ENCODE measurements at regions not wholly inside any gene's neighbourhood (a gene's known extent, or its start where the extent isn't known, plus 50 kb on each side); places are given as distances from the start of the nearest gene placed in this dataset.

DNA sequence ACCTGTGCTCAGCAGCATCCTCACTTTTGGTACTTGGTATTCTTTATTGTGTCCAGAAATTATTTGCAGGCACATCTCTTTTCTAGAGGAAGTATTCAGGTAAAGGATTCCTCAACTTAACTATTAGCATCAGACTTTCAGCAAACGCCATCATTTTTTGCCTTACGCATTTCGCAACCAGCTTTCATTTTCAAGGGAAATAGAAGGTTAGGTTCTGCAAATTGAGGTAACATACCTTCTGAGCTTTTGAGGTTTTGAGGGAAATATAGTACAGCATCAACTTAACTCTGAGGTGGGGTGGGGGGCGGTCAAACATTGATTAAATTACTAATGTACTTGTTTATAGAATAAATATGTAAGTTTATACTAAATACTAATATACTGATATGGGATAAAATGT, 243.6 kb upstream of the RIMS1 start:
- no peak for TF ChIP-seq CTCF (IDR thresholded peaks at IDR 0.05; ENCODE audit: low read depth, low read length)
- DNase-seq (ENCODE audit: low read depth in 2 of 2), result no peak
- no peak overlapping the region for H3K4me3 ChIP-seq (replicated peaks in 1 of 2; ENCODE audit: low read depth in 2 of 2, low read length in 2 of 2)

DNA sequence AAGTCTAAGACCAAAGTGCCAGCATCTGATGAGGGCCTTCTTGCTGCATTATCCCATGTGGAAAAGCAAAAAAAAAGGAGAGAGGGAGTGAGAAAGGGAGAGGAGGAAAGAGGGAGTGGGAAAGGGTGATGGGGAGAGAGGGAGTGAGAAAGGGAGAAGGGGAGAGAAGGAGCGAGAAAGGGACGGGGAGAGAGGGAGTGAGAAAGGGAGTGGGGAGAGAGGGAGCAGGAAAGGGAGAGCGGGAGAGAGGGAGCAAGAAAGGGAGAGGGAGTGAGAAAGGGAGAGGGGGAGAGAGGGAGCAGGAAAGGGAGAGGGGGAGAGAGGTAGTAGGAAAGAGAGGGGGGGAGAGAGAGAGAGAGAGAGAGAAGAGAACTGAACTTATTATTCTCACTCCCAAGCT, 241.1 kb upstream of the RIMS1 start:
- H3K4me3 ChIP-seq (replicated peaks in 1 of 2; ENCODE audit: low read depth in 2 of 2, low read length in 2 of 2), result no peak overlapping the region
- no peak for TF ChIP-seq CTCF (IDR thresholded peaks at IDR 0.05; ENCODE audit: low read depth, low read length)
- no peak for DNase-seq (ENCODE audit: low read depth in 2 of 2)

DNA sequence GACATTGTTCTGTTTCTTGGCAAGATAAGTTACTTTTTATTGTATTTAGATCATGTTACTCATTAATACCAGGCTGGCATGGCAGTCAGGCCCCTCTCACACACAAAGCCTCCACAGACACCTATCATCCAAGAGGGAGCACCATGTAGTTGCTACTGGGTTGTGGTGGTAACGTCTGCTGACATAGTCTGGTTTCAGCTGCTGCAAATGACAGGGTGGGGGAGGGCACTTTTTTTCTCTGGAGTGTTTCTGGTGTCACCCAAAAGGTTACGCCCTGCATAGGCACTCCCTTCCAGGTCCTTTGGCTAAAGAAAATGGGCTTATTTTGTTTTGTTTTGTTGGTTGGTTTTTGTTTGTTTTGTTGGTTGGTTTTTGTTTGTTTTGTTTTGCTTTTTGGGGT, 236.4 kb upstream of the RIMS1 start:
- no peak overlapping the region for H3K4me3 ChIP-seq (replicated peaks in 1 of 2; ENCODE audit: low read depth in 2 of 2, low read length in 2 of 2)
- no peak for DNase-seq (ENCODE audit: low read depth in 2 of 2)
- TF ChIP-seq CTCF (IDR thresholded peaks at IDR 0.05; ENCODE audit: low read depth, low read length), result no peak

GRCh38 chr6:71651636-71652035, 234.7 kb upstream of the RIMS1 start:
- no peak for TF ChIP-seq CTCF (IDR thresholded peaks at IDR 0.05; ENCODE audit: low read depth, low read length)
- no peak overlapping the region for H3K4me3 ChIP-seq (replicated peaks in 1 of 2; ENCODE audit: low read depth in 2 of 2, low read length in 2 of 2)
- DNase-seq (ENCODE audit: low read depth in 2 of 2), result no peak

DNA sequence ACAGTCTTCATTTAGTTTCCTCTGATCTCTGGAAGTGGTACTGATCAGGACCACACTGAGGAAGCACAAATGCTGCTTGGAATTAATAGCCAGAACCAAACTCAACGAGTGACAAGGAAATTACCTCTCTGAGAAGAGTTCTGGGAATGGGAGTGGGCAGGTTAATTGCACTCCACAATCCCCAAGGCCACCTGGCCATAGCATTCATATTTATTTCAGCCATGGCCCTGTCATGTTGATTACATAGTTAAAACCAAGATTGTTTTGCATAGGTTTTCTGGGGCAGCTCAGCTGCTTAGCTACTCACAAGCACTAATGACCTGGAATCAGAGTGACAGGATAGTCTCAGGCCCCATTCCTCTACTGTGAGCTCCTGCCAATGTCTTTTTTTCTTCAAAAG, 230.2 kb upstream of the RIMS1 start:
- no peak for TF ChIP-seq CTCF (IDR thresholded peaks at IDR 0.05; ENCODE audit: low read depth, low read length)
- no peak overlapping the region for H3K4me3 ChIP-seq (replicated peaks in 1 of 2; ENCODE audit: low read depth in 2 of 2, low read length in 2 of 2)
- no peak for DNase-seq (ENCODE audit: low read depth in 2 of 2)

GRCh38 chr6:71665931-71666330, 220.4 kb upstream of the RIMS1 start:
- DNase-seq (ENCODE audit: low read depth in 2 of 2), result no peak
- no peak for TF ChIP-seq CTCF (IDR thresholded peaks at IDR 0.05; ENCODE audit: low read depth, low read length)
- no peak overlapping the region for H3K4me3 ChIP-seq (replicated peaks in 1 of 2; ENCODE audit: low read depth in 2 of 2, low read length in 2 of 2)

DNA sequence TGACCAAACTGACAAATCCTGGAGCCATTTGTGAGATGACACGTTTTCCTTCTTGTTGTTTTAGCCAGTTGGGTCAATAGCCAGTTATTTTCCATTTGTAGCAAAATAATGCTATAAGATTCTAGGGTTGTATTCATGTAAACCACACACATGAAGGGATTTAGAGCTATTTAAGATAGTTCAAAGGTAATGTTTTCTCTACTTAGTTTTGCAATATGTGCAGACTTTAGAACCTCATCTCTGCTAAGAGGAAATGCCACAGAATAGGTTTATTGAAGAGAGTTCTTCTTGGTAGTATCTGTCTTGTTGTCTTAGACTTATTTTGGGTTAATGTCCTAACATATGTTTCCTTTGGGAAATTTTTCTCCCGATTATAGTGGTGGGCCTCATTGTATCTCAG, 213.5 kb upstream of the RIMS1 start:
- DNase-seq (ENCODE audit: low read depth in 2 of 2), result no peak
- TF ChIP-seq CTCF (IDR thresholded peaks at IDR 0.05; ENCODE audit: low read depth, low read length), result no peak
- H3K4me3 ChIP-seq (replicated peaks in 1 of 2; ENCODE audit: low read depth in 2 of 2, low read length in 2 of 2), result no peak overlapping the region
